Endothelial cell of umbilical vein (primary cell): ENCODE measurements at regions not wholly inside any gene's neighbourhood (a gene's known extent, or its start where the extent isn't known, plus 50 kb on each side); places are given as distances from the start of the nearest gene placed in this dataset.

Source experiments
- BruUV-seq: library from RNA; stranded (reverse); fragments of 400-500 nt; replicated peaks from 2 replicates; lab custom pipeline; 2021; lab: Mats Ljungman, UMichigan
- CTCF ChIA-PET: fragments of 300-600, 350-600 bp; sonication (Branson Sonifier 250); formaldehyde crosslinking; loops from one replicate; lab custom pipeline; 2021; ENCODE audit warnings: antibody characterized with exemption, inconsistent platforms; lab: Charles Lee
- POLR2A ChIA-PET: fragments of 300-600, 350-600 bp; sonication (Branson Sonifier 250); formaldehyde crosslinking; loops from one replicate; lab custom pipeline; 2021; ENCODE audit warnings: antibody characterized with exemption, inconsistent platforms; lab: Charles Lee
- DNase-seq: peaks from one replicate; pipeline ENCODE4 v3.0.0-alpha.2; 2011; ENCODE audit warnings: low read depth, low spot score
- FAIRE-seq: peaks from 2 replicates; lab custom pipeline; 2011; peaks lifted over from hg19 to GRCh38; lab: Jason Lieb, UNC
- H2AFZ ChIP-seq: 2 replicates; pipeline ENCODE4 v1.6.0; 2012; ENCODE audit warnings: low read depth, low read length, control low read depth, inconsistent platforms
- H3K27ac ChIP-seq: 2 replicates; pipeline ENCODE4 v1.5.1; 2011; ENCODE audit warnings: low read depth, mild to moderate bottlenecking, control low read depth, low read length, moderate library complexity; ENCODE audit not compliant: insufficient read depth
- H3K27me3 ChIP-seq, 2 experiments: 2 replicates each; pipeline versions ENCODE4 v1.6.0 to v1.6.1; 2011; ENCODE audit warnings: low read length in 2 of 2, mixed read lengths in 1 of 2; ENCODE audit not compliant: control insufficient read depth in 2 of 2, insufficient read depth in 2 of 2
- H3K36me3 ChIP-seq, 2 experiments: 2 replicates in 1 of 2; 3 replicates in 1 of 2; pipeline ENCODE4 v1.5.1; 2011; ENCODE audit warnings: low read length in 2 of 2, mild to moderate bottlenecking in 1 of 2, moderate library complexity in 1 of 2; ENCODE audit not compliant: control insufficient read depth in 2 of 2, insufficient read depth in 2 of 2; ENCODE audit errors: extremely low read depth in 1 of 2
- H3K4me1 ChIP-seq: 3 replicates; pipeline ENCODE4 v1.5.1; 2011; ENCODE audit warnings: mild to moderate bottlenecking, low read length; ENCODE audit not compliant: control insufficient read depth, insufficient read depth; ENCODE audit errors: extremely low read depth
- H3K4me2 ChIP-seq: 2 replicates; pipeline ENCODE4 v1.6.1; 2011; ENCODE audit warnings: low read length, control low read depth, mixed read lengths; ENCODE audit not compliant: insufficient read depth
- H3K4me3 ChIP-seq, 3 experiments: fragments of 200-600 bp in 1 of 3; sonication (generic), shearing (Covaris generic) in 1 of 3; replicated peaks in 1 of 3; 2 replicates each; pipeline ENCODE4 v1.5.1; 2011 to 2016; ENCODE audit warnings: control low read depth in 3 of 3, low read length in 3 of 3, mild to moderate bottlenecking in 2 of 3, inconsistent platforms in 1 of 3, low read depth in 1 of 3, moderate library complexity in 1 of 3; ENCODE audit not compliant: insufficient read depth in 1 of 3
- H3K79me2 ChIP-seq: 2 replicates; pipeline ENCODE4 v1.6.0; 2012; ENCODE audit warnings: low read length, inconsistent platforms; ENCODE audit not compliant: control insufficient read depth, insufficient read depth
- H3K9ac ChIP-seq: replicated peaks from 2 replicates; pipeline ENCODE3; 2011; ENCODE audit warnings: low read length, control low read depth; ENCODE audit not compliant: insufficient read depth; ENCODE audit errors: extremely low read depth
- H3K9me1 ChIP-seq: replicated peaks from 3 replicates; pipeline ENCODE4 v1.6.0; 2011; ENCODE audit warnings: mild to moderate bottlenecking, low read length; ENCODE audit not compliant: control insufficient read depth, insufficient read depth; ENCODE audit errors: extremely low read depth
- H3K9me3 ChIP-seq: replicated peaks from 2 replicates; pipeline ENCODE4 v1.5.1; 2012; ENCODE audit warnings: low read length, inconsistent platforms; ENCODE audit not compliant: control insufficient read depth, insufficient read depth
- H4K20me1 ChIP-seq: replicated peaks from 2 replicates; pipeline ENCODE3; 2011; ENCODE audit warnings: mild to moderate bottlenecking, low read length; ENCODE audit not compliant: control insufficient read depth, insufficient read depth; ENCODE audit errors: extremely low read depth
- CTCF ChIP-seq, 2 donors: IDR thresholded peaks; 1 replicate in 1 of 2; 2 replicates in 1 of 2; pipeline ENCODE4 v1.5.1; 2011; ENCODE audit warnings: low read length in 2 of 2, mild to moderate bottlenecking in 2 of 2, moderate library complexity in 2 of 2, control low read depth in 1 of 2, inconsistent platforms in 1 of 2, low read depth in 1 of 2; ENCODE audit not compliant: insufficient read depth in 1 of 2; ENCODE audit errors: extremely low read depth in 1 of 2
- EZH2 ChIP-seq: IDR thresholded peaks from 2 replicates; pipeline ENCODE4 v1.6.1; 2012; ENCODE audit warnings: borderline replicate concordance, low read depth, mild to moderate bottlenecking, moderate library complexity, low read length, inconsistent platforms; ENCODE audit not compliant: severe bottlenecking
- FOS ChIP-seq: IDR thresholded peaks from 2 replicates; pipeline ENCODE4 v1.6.1; 2011; ENCODE audit warnings: mild to moderate bottlenecking, low read length, moderate library complexity, borderline replicate concordance; ENCODE audit not compliant: insufficient read depth
- GATA2 ChIP-seq: IDR thresholded peaks from 2 replicates; pipeline ENCODE4 v1.7.0; 2011; ENCODE audit warnings: low read depth, mild to moderate bottlenecking, moderate library complexity, mixed read lengths, low read length; ENCODE audit not compliant: insufficient read length, insufficient read depth
- JUN ChIP-seq: IDR thresholded peaks from 2 replicates; pipeline ENCODE4 v1.6.1; 2011; ENCODE audit warnings: borderline replicate concordance, low read depth; ENCODE audit not compliant: insufficient read length, insufficient read depth
- MAX ChIP-seq: IDR thresholded peaks from 2 replicates; pipeline ENCODE4 v1.6.1; 2011; ENCODE audit not compliant: insufficient read depth, insufficient read length
- MYC ChIP-seq: IDR thresholded peaks from one replicate; pipeline ENCODE4 v1.6.1; 2011; ENCODE audit warnings: mild to moderate bottlenecking, low read depth, low read length
- POLR2A ChIP-seq: IDR thresholded peaks from 2 replicates; pipeline ENCODE4 v1.6.1; 2012; ENCODE audit warnings: low read depth, mild to moderate bottlenecking, control low read depth, low read length
- POLR2AphosphoS5 ChIP-seq: IDR thresholded peaks from 2 replicates; pipeline ENCODE4 v1.6.1; 2012; ENCODE audit warnings: low read depth, mild to moderate bottlenecking, control low read depth, low read length, moderate library complexity; ENCODE audit not compliant: insufficient read depth
- dilution Hi-C: fragments of 300-500 bp; cut with MboI; formaldehyde crosslinking; loops from one replicate; pipeline ENCODE4 v1.15.0; 2019; ENCODE audit warnings: low sequenced_read_pairs; ENCODE audit not compliant: extremely low pct_ligation_motif_present
- intact Hi-C: fragments of 100-400 bp; cut with micrococcal nuclease; formaldehyde crosslinking; loops from one replicate; pipeline ENCODE4 v1.10.0; 2022

DNA sequence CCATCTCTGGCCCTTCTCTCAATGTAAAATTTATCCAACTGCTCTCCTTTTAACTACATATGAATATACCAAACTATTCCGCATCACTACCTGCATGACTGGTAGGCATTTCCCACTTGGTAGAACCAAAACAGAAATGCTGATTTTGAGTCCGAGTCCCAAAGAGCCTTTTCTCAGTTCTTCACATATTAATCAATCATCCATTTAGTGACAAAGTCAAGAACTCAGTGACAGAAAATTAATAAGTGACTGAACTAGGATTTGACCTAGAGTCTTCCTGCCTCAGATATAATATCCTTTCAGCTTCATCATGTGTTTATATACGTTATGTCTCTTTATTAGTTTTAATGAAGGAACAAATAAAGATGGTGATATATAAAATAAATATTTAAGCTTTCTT lies 700.6 kb upstream of the GOLIM4 start:
- BruUV-seq: no TSS peak
- POLR2A ChIA-PET: no interaction called here
- CTCF ChIA-PET: no interaction called here
- Histone ChIP-seq H3K9me1 (no peaks in the 10 kb centered on the region), H3K9ac (no peak overlapping the region), H3K4me2 (no peak overlapping the region), H3K4me3 (no peak overlapping the region), H3K36me3 (no peaks in the 10 kb centered on the region), H3K4me1 (peaks cover 26% of the 10 kb centered on the region), H2AFZ (no peak overlapping the region), H3K79me2 (no peaks in the 10 kb centered on the region), H3K27me3 (no peaks in the 10 kb centered on the region), H4K20me1 (no peaks in the 10 kb centered on the region), H3K27ac (no peak overlapping the region), H3K9me3 (no peaks in the 10 kb centered on the region)
- dilution Hi-C loops (no loop called here), intact Hi-C loops (loop anchor here (10.0 kb wide), 1 partner anchor 702 kb away; the partner anchor contains the start of gene GOLIM4)
- no peak for DNase-seq
- no peak for FAIRE-seq
- TF ChIP-seq POLR2AphosphoS5 (no peak), FOS (no peak), CTCF (IDR thresholded peaks at IDR 0.05; ENCODE audit: extremely low read depth in 1 of 2, insufficient read depth in 1 of 2, low read depth in 1 of 2, low read length in 2 of 2) (no peak), MYC (no peak), POLR2A (no peak), GATA2 (no peak), JUN (no peak), MAX (no peak), EZH2 (no peak)
